GM19025 (cell line): ENCODE measurements at regions not wholly inside any gene's neighbourhood (a gene's known extent, or its start where the extent isn't known, plus 50 kb on each side); places are given as distances from the start of the nearest gene placed in this dataset.

Source experiments
- ATAC-seq: cut with Tn5 transposase; IDR thresholded peaks from one replicate; pipeline ENCODE4 v1.9.1; 2021; ENCODE audit warnings: mild to moderate bottlenecking, low read depth, moderate library complexity; ENCODE audit not compliant: unreplicated experiment

DNA sequence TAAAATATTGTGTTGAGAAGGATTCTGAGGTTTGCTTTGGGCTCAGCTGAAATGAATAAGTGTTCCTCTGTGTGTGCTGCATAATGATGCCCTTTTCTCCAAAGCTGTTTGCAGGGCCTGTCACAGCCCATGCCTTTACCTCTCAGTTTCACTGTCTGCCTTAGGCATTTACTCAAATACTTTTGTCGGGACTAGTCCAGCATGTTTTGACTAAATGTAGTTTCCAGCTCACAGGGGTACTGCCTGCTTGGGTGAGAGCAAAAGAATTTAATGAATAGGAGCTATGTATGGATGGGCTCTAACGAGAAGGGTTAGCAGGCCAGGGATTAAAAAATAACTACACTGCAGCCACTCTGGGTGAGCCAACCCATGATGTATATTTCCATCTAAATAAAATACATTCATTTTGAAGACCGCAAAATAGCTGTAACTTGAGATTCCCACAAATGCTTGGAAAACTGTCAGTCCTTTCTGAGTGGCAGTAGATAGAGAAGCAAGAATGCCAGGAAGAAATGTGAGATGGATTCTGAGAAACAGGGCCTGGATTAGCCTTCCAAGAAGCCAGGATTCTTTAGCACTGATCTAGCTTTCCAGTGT lies 549.2 kb upstream of the TBL1XR1 start:
- no peak for ATAC-seq

DNA sequence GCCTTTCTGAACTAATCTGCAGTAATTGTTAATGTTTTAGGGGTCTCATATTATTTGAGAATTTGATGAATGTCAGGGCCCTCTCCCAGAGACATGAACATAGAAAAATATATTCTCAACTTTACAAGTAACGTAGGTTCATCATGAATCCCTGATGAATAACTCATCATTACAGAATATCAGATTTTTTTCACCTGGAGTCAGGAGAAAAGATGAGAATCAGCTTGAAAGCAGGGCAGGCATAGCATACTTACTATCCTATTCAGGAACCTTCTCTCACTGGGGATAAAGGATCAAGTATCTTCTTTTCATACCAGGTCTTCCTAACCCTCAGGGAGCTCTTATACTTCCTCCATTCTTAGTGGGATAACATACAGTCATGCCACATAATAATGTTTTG lies 552.6 kb upstream of the TBL1XR1 start:
- no peak for ATAC-seq

DNA sequence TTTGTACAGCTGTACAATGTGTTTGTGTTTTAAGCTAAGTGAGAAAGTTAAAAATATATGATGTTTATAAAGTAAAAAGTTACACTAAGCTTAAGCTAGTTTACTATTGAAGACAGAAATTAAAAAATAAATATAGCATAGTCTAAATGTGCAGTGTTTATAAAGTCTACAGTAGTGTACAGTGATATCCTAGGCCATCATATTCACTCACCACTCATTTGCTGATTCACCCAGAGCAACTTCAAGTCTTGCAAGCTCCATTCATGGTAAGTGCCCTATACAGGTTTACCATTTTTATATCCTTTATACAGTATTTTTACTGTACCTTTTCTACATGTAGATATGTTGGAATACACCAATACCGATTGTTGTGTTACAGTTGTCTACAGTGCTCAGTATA lies 553.2 kb upstream of the TBL1XR1 start:
- ATAC-seq, result no peak

DNA sequence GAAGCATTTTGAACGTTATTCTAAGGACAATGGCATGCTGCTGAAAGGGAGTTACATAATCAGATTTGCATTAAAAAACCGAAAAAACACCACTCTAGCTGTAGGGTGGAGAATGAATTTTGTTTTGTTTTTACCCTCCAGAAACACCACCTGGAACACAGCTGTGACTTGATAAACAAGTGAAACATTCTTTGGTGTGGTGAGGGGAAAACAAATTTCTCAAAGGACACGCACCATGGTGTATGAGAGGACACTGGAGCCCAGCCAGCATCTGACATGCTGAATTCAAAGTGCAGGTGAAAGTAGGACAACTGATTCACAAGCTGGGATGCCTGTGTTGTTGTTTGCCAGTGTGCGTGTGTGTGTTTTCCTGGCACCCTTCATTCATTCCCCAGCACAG lies 554.5 kb upstream of the TBL1XR1 start:
- peak; percentile 61 for ATAC-seq

DNA sequence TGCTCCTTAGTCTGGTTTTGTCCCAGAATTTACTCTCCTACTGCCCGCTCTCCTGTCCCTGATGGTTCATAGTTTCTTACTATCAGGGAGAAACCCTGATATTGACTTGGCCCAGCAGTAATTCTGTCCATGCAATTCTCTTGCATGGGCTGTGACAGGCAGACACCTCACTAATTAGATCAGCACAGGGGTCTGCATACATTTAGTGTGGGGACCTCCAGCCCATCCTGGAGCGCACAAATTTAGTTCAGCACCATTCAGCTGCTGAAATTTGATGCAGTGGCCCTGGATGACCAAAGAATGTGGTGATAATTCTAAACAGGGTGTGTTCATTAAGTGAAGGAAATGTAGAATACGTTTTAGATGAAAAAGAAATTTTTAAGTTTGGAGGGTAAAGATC lies 555.5 kb upstream of the TBL1XR1 start:
- ATAC-seq, result no peak

DNA sequence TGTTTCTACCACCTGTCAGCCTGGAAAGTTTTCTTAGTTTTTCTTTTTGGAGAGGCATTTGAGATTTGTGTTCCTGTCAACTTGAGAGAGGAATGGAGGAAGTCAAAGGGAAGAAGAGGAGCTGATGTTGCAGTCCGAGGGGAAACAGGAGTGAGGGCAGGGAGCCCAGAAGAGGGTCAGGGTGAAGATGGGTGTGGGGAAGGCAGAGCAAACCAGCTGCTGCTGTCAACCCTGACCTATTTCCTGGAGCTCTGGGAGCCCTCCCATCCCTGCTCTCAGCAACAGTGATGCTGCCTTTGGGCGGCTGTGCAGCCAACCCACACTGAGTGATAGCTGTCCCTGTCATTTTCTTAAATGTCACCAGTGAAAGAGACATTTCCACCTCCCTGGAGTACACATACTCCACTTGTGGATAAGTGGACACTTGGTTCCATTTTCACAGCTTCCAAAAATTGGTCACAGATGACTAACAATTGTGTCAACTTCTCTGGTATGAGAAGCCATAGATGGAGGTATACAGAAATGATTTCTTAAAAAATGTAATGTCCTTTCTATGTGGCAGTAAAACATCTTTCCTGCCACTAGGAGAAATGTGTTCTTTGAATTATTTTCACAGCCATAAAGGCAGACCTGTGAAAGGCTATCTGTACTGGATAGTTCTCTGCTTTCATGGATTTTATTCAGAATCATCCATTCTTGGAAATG lies 556.3 kb upstream of the TBL1XR1 start:
- no peak for ATAC-seq

DNA sequence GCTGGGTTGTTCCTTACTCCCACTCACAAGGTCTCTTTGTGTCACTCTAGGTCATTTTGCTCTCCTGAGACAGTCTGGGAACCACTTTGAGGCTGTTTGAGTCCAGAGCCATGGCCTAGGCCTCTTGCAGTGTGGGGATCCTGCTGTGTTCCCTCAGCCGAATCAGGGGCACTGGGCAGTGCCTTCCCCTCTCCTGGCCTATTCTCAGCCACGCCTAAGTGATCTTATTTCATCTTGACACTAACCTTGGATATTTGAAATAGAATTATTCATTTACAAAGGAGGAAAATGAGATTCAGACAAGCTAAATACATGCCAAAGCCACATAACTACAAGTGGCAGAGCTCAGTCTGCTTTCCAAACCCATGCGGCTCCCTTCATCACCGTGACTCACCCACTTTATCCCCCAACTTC lies 557.2 kb upstream of the TBL1XR1 start:
- no peak for ATAC-seq

DNA sequence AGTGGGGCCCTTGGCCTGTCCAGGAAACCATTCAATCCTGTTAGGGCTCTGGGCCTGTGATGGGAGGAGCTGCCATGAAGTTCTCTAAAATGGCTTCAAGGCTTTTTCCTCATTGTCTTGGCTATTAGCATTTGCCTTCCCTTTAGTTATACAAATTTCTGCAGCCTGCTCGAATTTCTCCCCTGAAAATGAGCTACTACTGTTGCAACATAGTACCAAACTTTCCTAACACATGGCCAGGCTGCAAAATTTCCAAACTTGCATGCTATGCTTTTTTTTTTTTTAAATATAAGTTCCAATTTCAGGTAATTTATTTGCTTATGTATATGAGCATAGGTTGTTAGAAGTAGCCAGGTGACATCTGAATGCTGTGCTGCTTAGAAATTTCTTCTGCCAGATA lies 560.8 kb upstream of the TBL1XR1 start:
- ATAC-seq, result no peak

DNA sequence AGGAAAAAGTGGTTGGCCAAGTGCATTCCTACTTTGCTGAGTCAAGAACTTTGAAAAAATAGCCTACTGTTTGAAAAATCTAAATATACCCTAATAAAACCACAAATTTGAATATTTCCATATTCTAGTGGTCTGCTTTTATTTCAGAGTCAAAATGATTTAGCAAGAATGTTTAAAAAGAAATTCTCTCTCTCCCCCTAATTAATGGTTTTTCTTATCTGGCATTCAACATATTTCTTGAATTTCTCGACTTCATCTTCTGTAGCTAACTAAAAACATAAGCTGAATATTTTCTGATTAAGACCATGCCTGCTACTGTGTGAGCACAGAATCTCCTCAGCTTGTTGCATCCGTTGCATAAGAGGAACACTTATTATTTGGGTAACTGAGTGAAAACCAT lies 563.5 kb upstream of the TBL1XR1 start:
- no peak for ATAC-seq

DNA sequence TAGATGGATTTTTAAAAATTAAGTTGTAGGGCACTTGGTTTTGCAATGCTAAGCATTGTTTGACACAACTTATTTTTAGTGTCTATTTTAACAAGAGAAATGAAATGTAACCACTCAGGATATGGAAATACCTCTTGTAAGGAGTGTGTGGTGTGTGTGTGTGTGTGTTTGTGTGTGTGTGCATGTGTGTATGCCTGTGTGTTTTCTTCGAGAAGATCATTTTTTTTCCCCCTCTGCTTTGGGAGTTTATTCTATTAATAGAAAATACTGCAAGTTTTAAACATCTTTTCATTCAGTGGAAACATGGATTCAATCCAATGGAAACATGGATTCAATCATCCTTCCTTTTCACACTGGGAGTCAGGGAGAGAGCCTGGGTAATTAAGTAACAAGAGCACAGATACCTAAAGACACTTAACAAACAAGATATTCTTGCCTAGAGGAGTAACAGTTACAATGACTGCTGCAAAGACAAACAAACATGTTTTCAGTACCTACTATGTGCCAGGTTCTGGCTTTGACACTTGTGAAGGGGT lies 567.2 kb upstream of the TBL1XR1 start:
- ATAC-seq, result no peak

DNA sequence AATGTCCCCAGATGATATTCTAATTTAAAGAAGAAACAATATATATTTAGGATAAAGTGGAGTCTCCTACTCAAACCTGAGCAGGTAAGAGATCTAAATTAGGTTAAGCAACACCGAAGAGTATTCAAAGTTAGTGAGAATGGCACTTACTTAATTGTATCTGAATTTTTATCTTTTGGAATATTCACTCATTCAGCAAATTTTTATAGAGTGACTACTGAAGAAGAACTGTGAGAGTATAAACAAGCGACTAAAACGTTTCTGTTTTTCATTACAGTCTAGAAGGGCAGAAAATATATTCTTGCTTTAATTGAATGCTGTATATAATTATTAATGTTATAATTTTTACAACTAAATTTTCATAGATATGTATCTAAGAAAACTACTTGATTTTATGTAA lies 567.7 kb upstream of the TBL1XR1 start:
- no peak for ATAC-seq

DNA sequence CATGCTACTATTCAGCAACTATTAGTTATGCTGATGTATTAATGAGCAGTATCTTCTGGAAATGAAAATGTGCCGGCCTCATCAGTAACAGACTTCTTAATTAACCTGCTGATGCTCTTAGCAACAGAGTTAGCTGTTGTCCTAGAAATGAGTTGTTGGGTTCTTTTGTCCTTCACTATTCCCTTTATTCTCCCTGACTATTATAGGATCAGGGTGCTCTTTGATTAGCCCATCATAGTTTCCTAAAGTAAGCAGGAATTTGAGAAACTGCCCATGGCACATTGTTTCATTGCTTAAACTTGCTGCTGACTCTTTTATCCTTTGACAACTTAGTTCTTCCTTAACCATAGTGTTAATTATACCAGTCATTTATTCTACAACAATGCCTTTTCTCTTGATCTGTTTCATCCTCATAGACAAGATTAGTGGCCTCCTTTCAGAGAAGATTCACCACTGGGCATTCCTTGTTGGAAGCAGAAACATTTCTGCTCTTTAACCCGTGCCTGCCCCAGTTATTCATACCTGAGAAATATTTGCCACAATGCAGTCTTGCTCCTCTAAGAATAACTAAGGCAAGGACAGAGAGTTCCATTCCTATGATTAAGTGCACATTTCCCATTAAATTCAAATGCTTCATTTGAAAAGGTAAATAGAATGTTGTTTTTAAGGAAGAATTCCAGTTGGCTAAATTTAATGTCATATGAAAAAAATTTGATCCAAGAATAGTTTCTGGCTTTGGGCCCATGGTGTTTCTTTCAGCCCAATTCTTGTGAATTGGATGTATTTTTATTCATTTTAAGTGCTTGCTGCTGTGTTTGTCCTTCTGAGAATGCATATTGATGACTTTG lies 573.3 kb upstream of the TBL1XR1 start:
- ATAC-seq, result no peak

DNA sequence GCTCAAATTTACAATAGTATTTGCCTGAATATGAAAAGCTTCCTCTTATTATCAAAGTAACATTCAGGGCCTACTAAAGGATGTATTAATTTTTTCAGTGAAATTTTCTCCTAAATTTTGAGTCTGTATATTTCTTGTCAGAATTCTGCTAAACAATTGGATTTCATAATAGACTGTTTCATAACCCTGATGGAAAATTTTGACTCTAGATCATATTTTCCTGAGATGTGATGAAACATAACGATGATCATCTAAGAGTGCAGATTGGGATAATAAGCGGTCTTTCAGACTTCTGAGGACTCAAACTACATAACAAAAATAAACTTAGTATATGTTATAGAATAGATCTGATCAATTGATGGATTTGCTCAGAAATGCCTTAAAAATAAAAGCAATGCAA lies 574.5 kb upstream of the TBL1XR1 start:
- no peak for ATAC-seq

DNA sequence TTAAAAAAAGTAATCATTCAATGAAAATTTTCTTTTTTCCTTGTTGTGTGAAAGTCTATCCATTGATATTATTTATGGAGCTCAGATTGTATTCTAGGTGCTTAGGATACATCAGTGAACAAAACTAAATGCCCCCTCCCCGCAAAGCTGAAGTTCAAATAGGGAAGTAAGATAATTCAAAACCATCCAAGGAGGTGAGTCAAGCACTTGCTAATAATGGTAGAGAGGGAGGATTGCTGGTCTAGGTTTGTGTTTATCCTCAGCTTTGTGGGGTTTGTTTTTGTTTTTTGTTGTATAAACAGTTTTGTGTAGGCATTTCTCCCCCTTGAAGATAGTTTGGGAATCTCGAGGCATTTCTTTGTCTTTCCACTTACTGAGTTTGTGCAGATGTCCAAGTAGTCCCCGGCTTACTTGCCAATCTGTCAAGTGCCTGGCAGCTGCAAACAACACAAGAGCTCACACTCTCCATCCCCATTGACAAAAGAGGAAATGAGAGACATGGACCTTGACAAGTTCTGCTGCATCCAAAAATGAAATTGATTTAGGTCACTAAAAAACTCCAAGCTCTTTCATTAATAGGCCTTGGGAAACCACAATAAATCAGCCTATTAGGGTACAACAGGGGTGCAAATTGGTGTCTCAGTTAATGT lies 575.8 kb upstream of the TBL1XR1 start:
- no peak for ATAC-seq

DNA sequence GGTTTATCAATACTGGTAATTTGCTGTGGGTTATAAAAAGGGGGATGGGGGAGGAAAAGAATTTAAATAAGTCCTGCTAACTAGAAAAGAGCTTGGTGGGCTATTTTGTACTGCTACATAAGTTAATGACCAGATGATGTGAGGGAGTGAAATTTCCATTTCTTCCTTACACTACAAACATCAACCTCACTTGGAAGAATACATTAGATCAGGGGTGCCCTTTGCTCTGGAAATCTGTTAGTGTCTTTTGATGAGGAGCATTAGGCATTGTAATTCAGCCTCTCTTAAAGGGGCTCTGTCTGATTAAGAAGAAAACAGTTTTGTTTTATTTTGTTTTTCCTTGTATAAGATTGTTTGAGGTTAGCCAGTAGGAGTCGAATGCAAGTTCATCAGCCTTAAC lies 576.4 kb upstream of the TBL1XR1 start:
- ATAC-seq, result no peak

DNA sequence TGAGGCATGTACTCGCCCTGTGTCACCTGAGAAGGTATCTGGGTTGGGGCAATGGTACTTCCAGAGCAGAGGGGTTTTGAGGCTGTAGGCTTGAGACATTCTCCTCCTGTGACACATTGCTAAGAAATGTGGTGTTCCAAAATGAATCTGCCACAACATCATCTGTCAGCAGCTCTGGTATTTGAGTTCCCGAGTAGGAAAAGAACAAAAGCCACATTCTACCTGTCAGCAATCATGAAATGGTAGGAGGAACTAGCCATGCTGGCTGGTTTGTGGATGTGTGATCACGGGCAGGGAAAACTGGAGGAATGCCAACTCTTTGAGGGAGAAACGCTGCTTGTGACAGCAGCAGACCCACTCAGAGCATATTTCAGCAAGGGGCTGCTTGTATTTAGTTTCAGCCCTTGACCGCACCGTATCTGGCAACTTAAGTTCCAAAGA lies 579.4 kb upstream of the TBL1XR1 start:
- ATAC-seq, result no peak

DNA sequence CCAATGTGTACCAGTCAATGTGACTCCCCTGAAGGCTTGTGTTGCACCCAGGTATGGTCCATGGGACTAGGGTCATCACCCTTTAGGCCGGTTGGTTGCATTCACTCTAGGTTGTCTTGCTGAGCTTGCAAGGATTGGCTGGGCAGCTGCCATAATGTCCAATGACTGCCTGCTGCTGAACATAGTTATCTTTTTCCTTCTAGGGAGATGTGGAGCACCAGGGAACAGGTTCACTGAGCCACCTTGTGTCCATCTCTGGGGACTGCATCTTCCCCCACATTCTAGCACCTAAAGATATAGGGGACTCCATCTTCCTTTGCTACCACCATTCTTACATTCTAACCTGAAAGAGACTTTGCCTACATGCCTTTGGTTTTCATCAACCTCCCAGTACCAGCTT lies 580.4 kb upstream of the TBL1XR1 start:
- peak; percentile 76 for ATAC-seq

DNA sequence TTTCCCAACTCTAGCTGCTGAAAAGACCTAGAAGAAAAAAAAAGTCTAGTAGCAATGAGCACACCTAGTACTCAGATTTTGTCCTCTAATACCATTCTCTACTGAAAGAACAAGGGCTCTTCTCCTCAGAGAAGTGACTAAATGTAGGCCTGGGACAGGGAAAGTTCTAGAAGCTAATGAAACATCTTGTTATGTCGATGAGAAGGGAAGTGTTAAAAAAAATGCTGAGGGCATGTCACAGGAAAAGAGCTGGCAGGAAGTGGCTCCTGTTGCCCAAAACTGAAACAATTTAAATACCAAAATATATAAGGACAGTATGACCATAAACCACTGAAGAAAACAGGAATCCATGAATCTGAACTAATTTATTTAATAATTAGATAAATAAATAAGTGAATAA lies 581.4 kb upstream of the TBL1XR1 start:
- no peak for ATAC-seq

DNA sequence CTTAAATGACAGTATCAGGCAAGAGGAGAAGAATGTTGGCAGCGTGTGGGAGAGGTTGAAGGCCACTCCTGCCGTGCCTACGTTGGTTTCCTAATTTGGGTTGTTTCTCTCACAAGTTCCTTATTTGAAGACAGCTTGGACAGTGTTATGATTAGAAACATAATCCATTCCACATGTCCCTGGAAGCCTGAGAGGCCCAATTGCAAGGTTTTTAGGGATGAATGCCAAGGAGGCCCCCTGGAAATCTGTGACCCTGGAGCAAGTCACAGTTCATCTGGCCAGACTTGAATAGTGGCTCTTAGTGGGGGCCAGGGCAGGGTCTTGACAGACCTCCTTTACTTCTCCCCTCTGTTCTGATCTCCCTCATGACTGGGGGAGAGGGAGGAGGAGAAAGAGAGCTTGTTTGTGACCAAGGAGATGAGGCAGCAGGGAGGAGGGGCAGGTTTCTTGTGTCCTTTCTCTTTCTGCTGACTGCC lies 584.4 kb upstream of the TBL1XR1 start:
- no peak for ATAC-seq

DNA sequence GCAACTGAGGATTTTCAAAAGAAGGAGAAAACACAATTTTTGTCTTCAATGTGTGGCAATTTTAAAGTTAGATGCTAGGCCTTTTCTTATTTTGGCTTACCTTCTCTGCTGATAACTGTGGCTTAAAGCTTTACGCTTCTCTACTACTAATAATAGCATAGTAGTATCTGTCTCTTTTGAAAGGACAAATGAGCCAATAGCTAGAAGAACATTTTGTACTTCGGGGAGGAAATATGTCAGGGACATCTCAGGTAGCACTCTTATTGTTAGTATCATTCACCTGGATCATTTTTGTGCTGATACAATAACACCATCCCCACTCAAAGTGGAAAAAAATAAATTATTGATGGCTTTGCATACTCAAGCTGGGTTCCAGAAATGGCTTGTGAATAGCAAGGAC lies 586.1 kb upstream of the TBL1XR1 start:
- ATAC-seq, result no peak

DNA sequence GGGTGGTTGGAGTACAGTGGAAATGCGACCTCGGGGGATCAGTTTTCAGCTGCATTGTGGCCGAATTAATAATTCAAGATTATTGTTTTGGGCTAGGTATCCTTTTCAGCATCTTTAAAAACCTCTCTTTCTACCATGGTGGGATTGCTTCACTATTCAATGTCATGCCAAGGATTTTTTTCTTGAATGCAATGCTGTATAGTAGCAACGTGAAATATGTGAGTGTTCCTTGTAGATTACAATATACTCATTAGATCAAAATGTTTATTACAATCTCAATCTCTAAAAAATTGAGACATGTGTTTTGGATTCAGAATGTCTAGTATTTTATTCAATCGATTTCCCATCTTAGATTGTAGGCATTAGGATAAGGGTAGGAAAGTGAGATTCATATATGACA lies 586.5 kb upstream of the TBL1XR1 start:
- no peak for ATAC-seq
